ENCODE measurements at regions not wholly inside any gene's neighbourhood (a gene's known extent, or its start where the extent isn't known, plus 50 kb on each side); places are given as distances from the start of the nearest gene placed in this dataset.
"Not testable (repeated sequence)": the region's sequence is repeated elsewhere in the genome, so short reads cannot be mapped to it uniquely, and the experiment has no call there.

DNA sequence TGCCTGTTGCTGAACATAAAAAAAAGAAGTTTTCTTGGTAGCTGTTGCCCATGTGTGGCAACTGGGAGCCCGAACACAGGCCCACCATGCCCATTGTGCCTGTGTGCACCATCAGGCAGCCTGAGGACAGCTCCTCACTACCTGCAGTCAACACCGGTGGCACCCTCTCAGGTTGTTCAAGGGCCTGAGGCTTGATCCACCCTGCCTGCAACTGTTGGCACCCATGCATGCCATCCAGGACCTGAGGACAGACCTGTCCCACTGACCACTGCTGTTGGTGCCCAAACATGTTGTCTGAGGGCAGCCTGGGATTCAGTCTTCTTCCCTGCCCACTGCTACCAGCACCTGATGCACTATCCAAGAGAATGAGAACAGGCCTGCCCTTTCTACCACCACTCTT lies 661.1 kb upstream of the ZNF804A start:
- no peak for DNase-seq

DNA sequence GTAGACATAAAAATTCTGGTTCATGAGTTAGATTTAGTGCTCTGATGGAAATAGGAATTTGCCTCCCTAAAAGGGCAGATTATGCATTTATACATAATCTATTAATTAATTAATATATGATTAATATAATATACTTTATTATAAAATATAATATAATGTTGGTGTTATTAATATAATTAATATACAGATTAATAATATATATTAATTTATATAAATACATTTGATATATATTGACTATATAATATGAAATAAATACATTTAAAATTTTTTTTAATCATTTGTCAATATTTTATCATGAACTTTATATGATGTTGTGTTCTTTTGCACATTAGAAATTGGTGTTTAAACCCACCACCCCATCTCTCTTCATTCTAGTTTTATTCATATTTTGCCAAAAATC lies 652.1 kb upstream of the ZNF804A start:
- DNase-seq = no peak

DNA sequence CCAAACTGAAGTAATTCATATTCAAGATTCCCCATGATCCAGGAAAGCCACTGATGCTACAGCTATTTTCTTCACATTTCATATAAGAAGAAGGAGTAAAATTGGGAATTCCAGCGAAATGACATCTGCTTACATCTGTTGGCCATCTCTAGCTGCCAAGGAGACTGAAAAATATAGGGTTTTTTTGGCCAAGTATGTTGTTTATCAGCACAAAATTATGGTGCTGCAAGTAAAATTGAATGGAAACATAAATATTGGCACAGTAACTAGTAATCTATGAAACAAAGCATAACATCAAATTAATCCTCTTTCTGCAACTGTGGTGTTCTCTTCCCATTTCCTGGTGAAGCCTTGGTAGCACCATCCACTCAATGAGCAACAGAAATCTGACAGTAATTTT lies 649.5 kb upstream of the ZNF804A start:
- DNase-seq = no peak

DNA sequence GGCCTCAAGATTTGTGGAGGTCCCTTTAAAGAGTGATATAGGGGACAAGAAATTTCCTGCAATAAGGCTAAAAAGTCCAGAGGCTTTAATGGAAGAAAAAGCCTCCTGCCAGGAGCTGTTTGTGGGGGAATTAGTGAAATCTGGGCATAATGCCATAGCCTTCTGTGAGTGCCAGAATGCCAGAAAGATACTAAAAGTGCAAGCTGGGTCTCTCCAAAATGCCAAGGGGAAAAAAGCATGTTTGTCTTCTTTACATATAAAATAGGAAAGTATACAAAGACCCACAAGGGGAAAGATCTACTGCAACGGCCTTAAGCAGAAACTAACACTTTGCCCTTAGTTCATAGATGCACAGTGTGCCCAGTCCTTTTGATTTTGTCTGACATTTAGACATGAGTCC lies 647.7 kb upstream of the ZNF804A start:
- DNase-seq = no peak

DNA sequence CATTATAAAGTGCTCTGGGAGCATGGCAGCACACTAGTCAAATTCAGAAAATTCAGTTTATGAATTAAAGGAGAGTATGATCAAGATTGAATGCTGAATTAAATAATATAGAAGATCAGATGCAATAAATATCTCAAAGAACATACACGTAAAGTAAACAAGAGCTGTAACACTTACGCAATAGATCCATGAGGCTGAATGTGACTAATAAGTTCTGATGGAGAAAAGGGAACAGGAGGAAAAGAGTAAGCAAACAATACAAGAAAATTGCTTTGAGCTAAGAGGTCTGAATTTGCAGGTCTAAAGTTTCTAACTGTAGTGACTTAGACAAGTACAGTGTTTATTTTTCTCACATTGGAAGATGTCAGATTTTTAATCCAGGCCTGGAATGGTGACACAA lies 646.7 kb upstream of the ZNF804A start:
- DNase-seq = no peak

DNA sequence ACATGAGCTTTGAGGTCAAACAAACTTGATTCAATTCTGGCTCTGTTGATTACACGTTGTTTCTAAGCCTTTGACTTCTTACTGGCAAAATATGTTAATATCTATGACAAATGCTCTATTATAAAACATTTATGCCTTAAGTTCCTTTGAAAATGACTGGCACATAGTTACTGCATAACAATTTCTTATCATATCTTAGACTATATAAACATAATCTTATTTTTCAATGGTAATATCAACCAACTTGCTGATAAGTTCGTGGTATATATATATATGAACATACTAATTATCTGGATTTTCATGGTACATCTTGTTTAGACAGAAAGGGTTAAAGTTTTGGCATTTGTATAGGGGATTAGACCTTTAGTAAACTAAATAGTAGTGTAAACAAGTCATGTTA lies 645.6 kb upstream of the ZNF804A start:
- no peak for DNase-seq

DNA sequence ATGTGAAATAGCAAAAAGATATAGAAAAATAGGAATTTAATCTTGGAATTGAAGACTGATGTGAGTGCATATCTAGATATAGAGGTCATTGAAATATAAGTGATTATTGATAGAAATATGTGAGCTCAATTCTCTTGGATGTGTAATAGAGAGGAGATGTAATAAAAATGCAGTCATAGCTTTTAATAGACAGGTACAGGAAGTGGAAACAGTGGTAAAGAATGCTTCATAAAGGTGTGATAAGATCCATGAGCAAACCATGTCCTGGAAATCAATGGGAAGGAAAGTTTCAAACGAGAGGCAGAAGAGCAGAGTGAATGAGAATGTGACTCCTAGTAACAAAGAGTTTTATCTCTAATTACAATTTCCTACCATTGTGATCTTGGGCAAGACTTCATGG lies 634.7 kb upstream of the ZNF804A start:
- no peak for DNase-seq

DNA sequence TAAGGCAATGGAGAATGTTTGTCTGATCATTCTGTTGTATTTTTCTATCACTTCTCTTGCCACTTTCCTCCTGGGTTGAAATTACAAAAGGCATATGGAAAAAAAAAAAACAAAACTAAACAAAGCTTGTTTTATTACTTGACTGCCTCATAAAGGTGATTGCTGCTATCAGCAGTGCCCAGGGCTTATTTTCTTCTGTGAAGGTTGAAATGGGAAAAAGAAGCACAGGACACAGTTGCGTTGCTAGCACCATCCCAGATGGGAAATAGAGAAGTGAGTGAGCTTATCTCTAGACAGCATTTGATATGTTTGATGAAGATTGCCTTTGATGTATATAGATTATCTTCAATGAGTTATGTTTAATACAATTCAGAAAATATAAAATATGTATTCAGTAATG lies 633.8 kb upstream of the ZNF804A start:
- DNase-seq = no peak

DNA sequence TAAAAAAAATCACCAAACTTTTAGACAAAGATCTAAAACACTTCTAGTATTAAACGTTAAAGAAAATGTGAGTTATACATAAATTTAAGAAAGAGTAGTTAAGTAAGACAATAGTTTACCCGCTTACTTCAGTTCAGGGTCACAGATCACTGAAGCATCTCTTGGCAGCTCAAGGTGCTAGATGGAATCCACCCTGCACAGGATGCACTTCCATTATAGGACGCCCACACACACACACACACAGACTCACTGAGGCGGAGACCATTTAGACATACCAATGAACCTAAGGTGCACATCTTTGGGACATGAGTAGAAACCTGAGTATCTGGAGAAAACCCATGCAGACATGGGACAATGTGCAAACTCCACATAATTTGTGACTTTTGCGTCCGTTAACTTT lies 630.6 kb upstream of the ZNF804A start:
- no peak for DNase-seq

DNA sequence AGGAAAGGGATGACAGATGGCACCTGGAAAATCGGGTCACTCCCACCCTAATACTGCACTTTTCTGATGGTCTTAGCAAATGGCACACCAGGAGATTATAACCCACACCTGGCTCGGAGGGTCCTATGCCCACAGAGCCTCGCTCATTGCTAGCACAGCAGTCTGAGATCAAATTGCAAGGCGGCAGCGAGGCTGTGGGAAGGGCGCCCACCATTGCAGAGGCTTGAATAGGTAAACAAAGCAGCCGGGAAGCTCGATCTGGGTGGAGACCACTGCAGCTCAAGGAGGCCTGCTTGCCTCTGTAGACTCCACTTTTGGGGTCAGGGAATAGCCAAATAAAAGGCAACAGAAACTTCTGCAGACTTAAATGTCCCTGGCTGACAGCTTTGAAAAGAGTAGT lies 622.7 kb upstream of the ZNF804A start:
- DNase-seq = not testable (repeated sequence)

DNA sequence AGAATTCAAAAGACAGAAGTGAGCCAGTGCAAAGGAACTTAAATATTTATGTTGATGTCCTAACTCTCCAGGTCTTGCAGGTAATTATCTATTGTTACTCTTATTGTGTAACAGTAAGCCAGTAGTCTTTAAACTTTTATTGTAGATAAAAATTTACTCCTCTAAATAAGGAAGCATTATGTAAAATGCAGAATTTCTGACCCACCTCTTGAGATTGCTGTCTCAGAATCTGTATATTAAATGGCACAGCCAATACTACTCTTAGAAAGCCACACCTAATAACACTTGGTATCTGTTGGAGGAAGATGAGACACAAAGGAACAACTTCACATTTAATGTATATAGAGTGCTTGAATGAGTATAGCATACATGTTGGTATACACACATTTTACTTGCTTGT lies 613.5 kb upstream of the ZNF804A start:
- no peak for DNase-seq

DNA sequence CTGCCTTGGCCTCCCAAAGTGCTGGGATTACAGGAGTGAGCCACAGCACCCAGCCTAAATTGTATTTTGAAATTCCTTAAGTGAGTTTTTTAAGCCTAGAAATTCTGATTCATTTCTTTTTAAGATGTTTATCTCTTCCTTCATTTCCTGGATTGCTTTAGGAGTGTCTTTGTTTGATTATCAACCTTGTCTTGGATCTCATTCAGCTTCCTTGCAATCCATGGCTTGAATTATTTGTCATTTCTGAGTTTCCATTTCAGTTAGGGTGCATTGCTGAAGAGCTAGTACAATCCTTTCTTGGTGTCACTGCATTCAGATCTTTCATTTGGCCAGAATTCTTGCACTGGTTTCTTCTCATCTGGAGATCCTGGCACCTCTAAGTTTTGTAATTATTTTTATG lies 606.4 kb upstream of the ZNF804A start:
- no peak for DNase-seq

DNA sequence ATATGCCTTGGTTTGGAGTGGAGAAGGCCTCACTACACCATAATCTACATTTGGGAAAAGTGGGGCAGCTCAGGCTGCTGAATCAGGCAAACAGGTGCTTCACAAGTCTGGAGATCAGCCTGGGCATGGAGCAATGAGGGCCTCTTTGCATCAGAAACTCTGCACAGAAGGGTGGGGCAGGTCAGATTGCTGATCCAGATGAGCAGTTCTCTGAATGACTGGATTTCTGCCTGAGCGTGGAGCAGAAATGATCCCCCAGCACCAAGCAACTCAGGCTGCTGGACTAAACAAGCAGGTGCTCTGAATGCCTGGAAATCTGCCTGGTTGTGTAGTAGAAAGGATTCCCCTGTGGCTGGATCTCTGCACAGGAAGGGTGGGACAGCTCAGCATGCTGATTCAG lies 605.3 kb upstream of the ZNF804A start:
- DNase-seq = no peak

DNA sequence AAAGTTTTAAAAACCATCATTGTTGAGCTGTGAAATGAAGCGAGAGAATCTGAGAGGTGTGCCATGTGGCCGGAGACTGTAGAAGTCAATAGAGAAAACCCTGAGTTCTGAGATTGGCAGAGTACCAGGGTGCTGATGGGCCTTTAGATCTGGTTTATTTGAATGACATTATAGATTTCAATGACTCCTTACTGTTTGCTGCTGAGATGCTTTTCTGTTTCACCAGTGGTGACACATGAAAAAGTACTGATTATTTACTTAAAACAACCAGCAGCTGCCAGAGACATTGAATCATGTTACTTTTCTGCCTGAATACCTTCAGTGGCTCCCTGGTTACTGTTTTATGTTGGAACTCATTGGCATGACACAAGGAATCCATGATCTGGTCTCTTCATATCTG lies 602.7 kb upstream of the ZNF804A start:
- DNase-seq = no peak

DNA sequence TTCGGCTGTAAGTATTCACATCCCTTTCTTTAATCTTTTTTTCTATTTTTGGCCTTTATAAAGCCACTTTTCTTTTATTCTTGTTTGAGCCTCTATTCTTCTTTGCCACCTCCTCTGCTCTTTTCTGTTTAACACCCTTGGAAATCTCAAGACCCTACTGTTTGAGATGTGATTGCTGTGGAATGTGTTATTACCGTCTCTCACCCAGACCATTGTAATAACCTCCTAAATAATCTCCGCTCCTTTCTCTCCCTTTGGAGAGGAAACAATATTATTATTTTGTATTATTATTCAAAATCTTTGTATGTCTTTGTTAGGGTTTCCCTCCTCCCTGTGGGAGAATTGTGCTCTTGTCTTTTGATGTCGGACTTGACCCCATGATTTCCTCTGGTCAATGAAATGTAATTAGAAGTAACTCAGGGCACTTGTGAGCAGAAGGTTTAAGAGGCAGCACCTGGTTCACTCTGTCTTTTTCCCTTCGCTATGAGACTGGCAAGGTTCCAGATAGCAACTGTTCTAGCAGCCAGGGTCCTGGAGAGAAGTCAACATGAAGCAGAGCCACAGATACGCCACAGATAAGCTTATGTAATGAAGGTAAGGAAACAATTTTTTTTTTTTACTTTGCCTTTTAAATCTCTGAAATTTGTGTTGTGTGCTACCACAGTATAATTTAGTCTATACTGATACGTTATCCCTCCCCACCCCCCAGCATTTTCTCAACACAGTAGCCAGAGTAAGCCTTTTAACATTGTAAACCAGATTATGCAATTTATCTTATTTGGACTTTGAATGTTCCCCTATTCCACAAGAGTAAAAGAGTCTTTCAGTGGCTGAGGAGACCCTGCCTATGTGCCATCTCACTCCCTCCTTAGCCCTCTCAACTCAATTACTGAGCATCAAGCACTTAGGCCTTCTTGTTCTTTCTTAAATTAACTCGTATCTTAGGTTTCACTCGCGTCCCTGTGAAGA lies 601.2 kb upstream of the ZNF804A start:
- no peak for DNase-seq

DNA sequence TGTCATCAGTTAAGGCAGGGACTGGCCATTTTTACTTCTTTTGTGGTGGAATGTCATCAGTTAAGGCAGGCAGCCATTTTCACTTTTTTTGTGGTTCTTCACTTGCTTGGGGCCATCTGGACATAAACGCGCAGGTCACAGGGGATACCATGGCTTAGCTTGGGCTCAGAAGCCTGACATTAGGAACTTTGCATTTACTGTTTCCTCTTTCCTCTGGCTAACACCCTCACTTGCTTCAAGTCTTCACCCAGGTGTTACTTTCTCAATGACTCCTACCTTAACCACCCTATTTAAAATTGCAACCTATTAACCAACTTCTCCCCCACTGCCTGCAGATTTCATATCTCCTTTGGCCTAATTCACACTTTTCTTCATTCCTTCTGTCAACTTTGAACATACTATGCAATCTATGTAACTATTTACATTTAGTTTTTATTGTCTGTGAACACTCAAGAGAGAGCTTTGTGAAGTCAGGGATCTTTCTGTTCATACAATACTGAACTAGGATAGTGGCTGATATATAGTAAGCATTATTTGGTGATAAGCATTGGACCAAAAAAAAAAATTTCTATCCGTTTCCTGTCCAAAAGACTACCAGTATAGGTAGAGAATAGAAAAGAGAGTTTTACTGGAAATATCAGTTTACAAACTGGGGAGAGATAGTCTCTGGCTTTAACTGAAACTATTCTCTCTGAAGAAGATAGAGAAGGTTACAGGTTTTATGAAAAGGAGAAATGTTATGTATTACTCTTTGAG lies 600.1 kb upstream of the ZNF804A start:
- DNase-seq = no peak

DNA sequence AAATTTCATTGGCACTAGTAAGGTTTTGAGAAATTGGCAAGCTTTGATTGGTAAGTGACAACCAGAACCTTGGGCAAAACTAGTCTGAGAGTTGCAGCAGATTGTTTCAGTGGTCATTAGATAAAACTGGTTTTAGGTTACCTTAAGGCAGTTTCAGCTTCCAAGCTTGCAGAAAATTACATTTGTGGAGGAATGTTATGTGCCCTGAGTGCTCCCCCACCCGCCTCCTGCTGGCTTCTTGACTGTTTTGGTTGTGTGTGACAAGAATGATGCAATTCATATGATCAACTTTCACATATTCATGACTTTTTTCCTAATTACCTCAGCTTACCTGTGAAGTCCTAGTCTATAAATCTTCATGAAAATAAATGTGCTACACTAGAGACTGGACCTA lies 599.5 kb upstream of the ZNF804A start:
- no peak for DNase-seq

DNA sequence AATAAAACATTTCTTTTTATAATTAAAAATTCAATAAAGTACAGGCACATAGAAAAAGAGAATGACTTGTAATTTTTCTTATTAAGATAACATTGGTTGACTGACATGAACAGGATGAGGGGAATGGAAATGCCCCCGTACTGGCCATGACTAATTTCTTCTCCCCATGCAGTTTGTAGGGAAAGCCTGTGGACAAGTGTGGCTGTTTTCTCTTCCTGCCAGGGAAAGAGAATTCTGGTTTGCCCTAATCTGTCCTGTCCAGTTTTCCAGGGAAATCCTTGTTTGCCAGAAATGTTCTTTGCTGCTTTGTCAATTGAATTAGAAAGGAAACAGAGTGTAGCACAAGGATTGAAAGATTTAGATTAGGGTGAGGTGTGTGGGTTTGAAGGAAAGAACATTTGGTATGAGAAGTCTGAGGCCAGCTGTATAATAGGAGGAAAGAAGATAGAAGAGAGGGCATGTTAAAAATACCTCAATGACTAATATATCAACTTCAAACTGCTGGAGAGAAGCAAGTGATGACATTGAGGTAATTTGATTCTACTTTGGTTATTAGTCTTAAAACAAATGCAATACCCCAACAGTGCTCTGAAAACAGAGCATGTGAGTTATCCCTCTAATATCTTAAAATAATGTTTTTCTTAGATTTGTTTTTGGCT lies 593.9 kb upstream of the ZNF804A start:
- DNase-seq = no peak

DNA sequence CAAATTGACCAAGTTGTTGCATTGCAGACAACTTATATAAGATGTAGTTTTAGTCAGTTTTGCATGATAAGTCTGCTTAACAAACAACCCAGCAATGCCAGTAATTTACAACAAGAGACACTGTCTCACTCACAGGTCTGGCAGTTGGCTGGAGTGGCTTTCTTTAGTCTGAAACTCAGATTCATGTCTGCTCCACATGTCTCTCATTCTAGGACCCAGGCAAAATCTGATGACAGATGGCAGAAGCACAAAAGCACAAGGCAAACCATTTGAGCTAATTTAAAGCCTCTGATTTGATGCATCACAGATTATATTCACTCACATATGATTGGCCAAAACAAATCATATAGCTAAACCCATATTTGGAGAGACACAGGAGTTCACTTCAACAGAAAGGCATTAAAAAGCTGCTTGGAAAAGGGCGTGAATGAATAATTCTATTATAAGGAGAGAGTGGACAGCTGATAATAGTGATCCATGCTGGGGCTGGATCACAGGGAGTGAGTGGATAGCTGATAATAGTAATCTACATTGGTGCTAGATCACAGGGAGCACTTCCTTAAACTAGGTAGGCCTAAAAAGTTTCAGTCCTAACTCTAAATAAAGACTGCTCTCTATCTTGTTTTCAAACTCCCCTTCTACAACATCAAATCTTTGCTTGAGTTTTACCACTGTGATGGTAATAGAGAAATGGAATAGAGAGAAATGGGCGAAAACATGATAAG lies 593.2 kb upstream of the ZNF804A start:
- DNase-seq = no peak

DNA sequence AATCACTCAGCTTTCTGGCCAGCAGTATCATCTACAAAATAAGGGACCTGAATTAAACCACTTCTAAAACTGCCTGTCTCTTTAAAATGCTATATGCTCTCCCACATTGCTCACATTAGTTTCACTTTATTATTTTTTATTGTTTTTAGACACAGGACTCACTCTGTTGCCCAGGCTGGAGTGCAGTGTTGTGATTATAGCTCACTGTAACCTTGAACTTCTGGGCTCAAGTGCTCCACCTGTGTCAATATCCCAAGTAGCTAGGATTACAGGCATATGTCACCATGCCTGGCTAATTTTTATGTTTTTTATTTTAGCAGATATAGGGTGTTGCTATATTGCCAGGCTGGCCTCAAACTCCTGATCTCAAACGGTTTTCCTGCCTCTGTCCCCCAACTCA lies 591.3 kb upstream of the ZNF804A start:
- DNase-seq = no peak

DNA sequence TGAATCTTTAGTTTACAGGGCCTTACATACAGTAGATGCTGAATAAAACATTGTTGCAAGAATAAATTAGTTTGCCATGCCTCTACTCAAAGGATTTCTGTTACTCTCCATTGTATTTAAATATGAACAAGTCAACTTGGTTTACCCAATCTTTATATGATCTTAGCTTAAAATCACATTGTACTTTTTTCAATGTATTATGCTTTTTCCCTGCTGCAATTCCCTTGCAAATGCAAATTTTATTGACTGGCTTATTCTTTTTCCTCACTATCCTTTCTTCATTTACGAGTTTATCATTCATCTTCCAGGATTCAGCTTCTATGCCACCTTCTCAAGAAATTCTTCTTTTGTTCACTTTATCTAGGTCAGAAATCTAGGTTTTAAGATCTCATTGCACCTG lies 571.4 kb upstream of the ZNF804A start:
- no peak for DNase-seq

DNA sequence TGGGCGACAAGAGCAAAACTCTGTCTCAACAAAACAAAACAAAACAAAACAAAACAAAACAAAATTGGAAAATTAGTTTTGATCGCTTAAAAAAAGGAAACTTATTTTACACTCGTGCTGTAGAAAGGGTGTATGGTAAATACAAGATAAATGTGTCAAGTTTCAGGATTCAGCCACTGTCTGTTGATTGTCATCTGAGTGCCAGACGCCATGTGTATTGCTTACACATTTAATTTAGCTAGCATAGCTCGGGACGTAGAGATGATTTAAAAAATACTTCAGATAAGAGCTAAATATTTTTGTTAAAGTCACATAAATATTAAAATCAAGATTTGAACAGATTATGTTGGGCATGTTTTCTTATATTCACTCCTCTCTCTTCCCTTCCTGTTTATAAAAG lies 568.1 kb upstream of the ZNF804A start:
- no peak for DNase-seq

DNA sequence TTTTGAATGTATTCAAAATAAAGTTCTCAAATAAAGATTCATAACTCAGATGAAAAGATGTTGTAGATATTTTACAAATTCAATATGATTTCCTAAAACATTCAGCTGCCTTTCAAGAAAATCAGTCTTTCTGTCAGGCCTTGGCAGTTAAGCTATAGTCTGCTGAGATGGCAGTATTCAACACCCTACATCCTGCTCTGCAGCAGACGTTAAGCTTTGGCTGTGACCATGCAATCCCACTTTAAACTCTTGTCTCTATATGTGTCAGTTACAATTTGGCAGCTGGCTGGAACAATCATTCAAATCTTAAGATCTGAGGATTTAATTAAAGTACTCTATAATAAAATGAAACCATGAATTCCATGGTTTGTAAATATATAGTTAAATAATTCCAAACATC lies 567.3 kb upstream of the ZNF804A start:
- no peak for DNase-seq

Measured in NCI-H526 (cell line).